Vagina (tissue), 2 donors: ENCODE measurements at regions not wholly inside any gene's neighbourhood (a gene's known extent, or its start where the extent isn't known, plus 50 kb on each side); places are given as distances from the start of the nearest gene placed in this dataset.

Experiments used
- DNase-seq, 2 donors: peaks; one replicate each; pipeline ENCODE4 v3.0.0-alpha.2; 2017; ENCODE audit errors: extremely low spot score in 2 of 2
- H3K27ac ChIP-seq: fragments of 200-600 bp; sonication (generic); one replicate; pipeline ENCODE4 v1.5.1; 2019
- H3K27me3 ChIP-seq: fragments of 200-600 bp; sonication (generic); one replicate; pipeline ENCODE4 v1.5.1; 2019
- H3K36me3 ChIP-seq, 2 donors: fragments of 200-600 bp; sonication (generic); one replicate each; pipeline ENCODE4 v1.5.1; 2017 to 2019
- H3K4me1 ChIP-seq: fragments of 200-600 bp; sonication (generic); one replicate; pipeline ENCODE4 v1.5.1; 2019
- H3K4me3 ChIP-seq, 2 donors: fragments of 200-600 bp; sonication (generic); 1 replicate in 1 of 2; 2 replicates in 1 of 2; pipeline ENCODE4 v1.5.1; 2016 to 2019
- H3K9me3 ChIP-seq: fragments of 200-600 bp; sonication (generic); one replicate; pipeline ENCODE4 v1.5.1; 2019
- POLR2A ChIP-seq, 2 donors: fragments of 450-650 bp; IDR thresholded peaks; one replicate each; pipeline ENCODE4 v1.6.1; 2017; ENCODE audit warnings: antibody characterized with exemption in 2 of 2, mild to moderate bottlenecking in 2 of 2, moderate library complexity in 2 of 2
- POLR2AphosphoS5 ChIP-seq, 2 donors: sonication (generic); formaldehyde crosslinking; IDR thresholded peaks; one replicate each; pipeline ENCODE4 v1.9.0; 2017; ENCODE audit warnings: antibody characterized with exemption in 2 of 2, mild to moderate bottlenecking in 2 of 2, low read depth in 1 of 2; ENCODE audit not compliant: insufficient read depth in 1 of 2
- intact Hi-C: fragments of 100-400 bp; cut with DNase I; formaldehyde crosslinking; loops from one replicate; pipeline ENCODE4 v1.15.1; 2023
- TF ChIP-seq, protein P1 (sequence below), 3 experiments: fragments of 450-650 bp in 2 of 3; fragments of 200-600 bp in 1 of 3; sonication (generic) in 1 of 3; IDR thresholded peaks; one replicate each; pipeline ENCODE4 v1.5.1; 2017 to 2019; ENCODE audit warnings: antibody characterized with exemption in 3 of 3, mild to moderate bottlenecking in 2 of 3, moderate library complexity in 2 of 3

DNA sequence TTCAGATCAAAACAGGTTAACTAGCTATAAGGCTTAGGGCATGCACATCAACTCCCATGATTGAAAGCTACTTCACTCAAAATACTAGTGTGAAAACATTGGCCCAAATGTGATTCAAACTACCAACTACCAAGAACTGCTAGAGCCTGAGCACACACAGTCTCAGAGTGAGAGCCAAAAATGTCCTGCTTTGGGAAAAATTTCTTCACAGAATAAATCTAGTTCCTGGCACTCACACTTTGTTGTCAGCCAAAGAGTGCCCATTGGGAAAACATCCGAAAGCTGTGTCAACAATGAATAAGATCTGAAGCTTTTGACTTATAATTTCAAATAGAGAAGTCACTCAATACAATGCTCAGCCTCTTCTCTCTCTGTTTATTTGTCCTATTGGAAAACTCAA lies 182.7 kb downstream of the LRATD1 start:
- intact Hi-C loops: loop anchor here (5.0 kb wide), 1 partner anchor 802 kb away; no protein-coding TSS in a partner anchor
- TF ChIP-seq POLR2AphosphoS5 (IDR thresholded peaks at IDR 0.05; ENCODE audit: insufficient read depth in 1 of 2, low read depth in 1 of 2): no peak
- TF ChIP-seq, protein P1, sequence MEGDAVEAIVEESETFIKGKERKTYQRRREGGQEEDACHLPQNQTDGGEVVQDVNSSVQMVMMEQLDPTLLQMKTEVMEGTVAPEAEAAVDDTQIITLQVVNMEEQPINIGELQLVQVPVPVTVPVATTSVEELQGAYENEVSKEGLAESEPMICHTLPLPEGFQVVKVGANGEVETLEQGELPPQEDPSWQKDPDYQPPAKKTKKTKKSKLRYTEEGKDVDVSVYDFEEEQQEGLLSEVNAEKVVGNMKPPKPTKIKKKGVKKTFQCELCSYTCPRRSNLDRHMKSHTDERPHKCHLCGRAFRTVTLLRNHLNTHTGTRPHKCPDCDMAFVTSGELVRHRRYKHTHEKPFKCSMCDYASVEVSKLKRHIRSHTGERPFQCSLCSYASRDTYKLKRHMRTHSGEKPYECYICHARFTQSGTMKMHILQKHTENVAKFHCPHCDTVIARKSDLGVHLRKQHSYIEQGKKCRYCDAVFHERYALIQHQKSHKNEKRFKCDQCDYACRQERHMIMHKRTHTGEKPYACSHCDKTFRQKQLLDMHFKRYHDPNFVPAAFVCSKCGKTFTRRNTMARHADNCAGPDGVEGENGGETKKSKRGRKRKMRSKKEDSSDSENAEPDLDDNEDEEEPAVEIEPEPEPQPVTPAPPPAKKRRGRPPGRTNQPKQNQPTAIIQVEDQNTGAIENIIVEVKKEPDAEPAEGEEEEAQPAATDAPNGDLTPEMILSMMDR (IDR thresholded peaks at IDR 0.05): no peak
- DNase-seq: no peak

DNA sequence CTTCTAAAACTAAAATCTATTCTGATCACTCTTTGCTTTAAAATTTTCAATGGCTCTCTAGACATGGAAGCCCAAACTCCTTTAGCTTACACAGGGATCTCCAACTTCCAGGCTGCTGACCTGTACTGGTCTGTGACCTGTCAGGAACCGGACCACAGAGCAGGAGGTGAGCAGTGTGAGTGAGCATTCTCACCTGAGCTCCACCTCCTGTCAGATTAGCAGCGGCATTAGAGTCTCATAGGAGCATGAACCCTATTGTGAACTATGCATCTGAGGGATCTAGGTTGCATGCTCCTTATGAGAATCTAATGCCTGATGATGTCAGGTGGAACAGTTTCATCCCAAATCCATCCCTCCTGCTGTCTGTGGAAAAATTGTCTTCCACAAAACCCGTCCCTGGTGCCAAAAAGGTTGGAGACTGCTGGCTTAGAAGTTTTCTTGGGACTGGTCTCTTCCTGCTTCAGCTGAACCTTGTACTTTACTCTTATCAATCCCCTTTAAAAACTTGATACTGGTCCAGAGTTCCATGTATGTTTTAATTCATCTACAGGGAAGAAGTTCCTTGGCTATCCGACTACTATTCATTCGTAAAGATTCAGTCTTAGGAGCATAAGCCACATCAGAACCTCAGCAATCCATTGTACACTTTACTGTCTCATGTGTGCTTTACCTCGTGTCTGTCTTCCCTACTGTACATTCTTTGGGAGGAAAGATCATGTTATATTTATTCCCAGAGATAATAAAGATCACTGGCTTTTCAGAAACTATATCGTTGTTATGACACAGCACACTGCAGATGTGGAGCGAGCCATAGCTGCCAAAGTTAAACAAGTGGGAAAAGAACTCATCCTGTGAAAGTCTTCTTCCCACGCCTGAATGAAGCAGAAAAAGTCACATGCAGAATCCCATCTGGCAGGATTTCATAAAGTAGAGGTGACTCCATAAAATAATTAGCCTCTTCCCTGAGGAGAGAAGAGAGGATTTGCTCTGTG lies 183.8 kb downstream of the LRATD1 start:
- intact Hi-C loops: loop anchor here (5.0 kb wide), 1 partner anchor 801 kb away; no protein-coding TSS in a partner anchor
- H3K36me3 ChIP-seq: no peaks in the 10 kb centered on the region
- no peak for TF ChIP-seq POLR2AphosphoS5 (IDR thresholded peaks at IDR 0.05; ENCODE audit: insufficient read depth in 1 of 2, low read depth in 1 of 2)
- TF ChIP-seq, protein P1 (IDR thresholded peaks at IDR 0.05): no peak
- TF ChIP-seq POLR2A (IDR thresholded peaks at IDR 0.05): no peak
- H3K27me3 ChIP-seq: no peaks in the 10 kb centered on the region
- no peaks in the 10 kb centered on the region for H3K4me1 ChIP-seq
- H3K4me3 ChIP-seq: no peak overlapping the region
- H3K27ac ChIP-seq: no peak overlapping the region
- DNase-seq: no peak
- no peaks in the 10 kb centered on the region for H3K9me3 ChIP-seq

More for the DNA sequence above, 182.7 kb downstream of the LRATD1 start:
- Histone ChIP-seq H3K27ac (no peak overlapping the region), H3K36me3 (no peaks in the 10 kb centered on the region), H3K4me1 (no peaks in the 10 kb centered on the region), H3K4me3 (no peak overlapping the region), H3K9me3 (no peaks in the 10 kb centered on the region), H3K27me3 (no peaks in the 10 kb centered on the region)

DNA sequence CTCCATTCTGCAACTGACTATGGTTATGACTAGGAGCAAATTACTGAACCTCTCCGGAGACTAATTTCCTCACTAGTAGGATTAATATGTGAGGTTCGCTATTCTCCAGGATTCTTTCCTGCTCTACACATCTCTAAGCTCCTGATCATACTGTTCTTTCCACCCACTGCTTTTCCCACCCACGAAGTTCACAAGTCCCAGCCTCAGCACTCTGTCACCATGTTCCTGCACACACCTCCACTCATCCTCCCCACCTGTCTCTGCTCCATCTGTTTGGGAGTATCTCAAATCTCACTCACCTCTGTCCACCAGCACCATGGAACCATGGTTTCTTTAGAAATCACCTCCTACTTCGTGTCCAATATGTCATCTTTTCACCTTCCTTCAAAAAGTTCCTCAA lies 185.3 kb downstream of the LRATD1 start:
- Histone ChIP-seq H3K27ac (no peak overlapping the region), H3K36me3 (no peaks in the 10 kb centered on the region), H3K27me3 (no peaks in the 10 kb centered on the region), H3K9me3 (no peaks in the 10 kb centered on the region), H3K4me3 (no peak overlapping the region), H3K4me1 (no peaks in the 10 kb centered on the region)
- intact Hi-C loops: loop anchor here (5.0 kb wide), 1 partner anchor 799 kb away; no protein-coding TSS in a partner anchor
- DNase-seq: no peak
- TF ChIP-seq POLR2A (IDR thresholded peaks at IDR 0.05) (no peak), POLR2AphosphoS5 (IDR thresholded peaks at IDR 0.05; ENCODE audit: insufficient read depth in 1 of 2, low read depth in 1 of 2) (no peak)
- TF ChIP-seq, protein P1 (IDR thresholded peaks at IDR 0.05): no peak

DNA sequence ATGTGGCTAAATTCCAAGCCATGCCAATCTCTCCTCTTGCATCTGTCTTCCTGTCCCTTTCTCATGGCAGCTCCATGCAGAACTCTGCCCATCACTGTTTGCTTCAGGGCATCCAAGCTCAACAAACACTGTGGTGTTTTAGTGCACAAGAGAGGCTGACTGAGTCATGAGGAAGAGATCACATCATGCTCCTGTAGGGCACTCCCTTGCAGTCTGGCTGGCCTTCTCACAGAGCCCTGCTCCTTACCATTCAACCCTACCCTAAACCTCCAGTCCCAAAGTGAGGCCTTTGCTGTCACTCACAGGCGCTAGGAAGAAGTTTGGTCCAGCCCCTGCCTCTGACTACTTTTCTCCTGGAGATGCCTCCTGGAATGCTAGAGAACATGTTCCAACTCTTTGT lies 194.0 kb downstream of the LRATD1 start:
- Histone ChIP-seq H3K9me3 (no peaks in the 10 kb centered on the region), H3K27ac (no peak overlapping the region), H3K4me1 (no peaks in the 10 kb centered on the region), H3K27me3 (no peaks in the 10 kb centered on the region), H3K4me3 (no peak overlapping the region), H3K36me3 (no peaks in the 10 kb centered on the region)
- intact Hi-C loops: no loop called here
- DNase-seq: no peak
- TF ChIP-seq, protein P1 (IDR thresholded peaks at IDR 0.05): no peak
- no peak for TF ChIP-seq POLR2A (IDR thresholded peaks at IDR 0.05)
- no peak for TF ChIP-seq POLR2AphosphoS5 (IDR thresholded peaks at IDR 0.05; ENCODE audit: insufficient read depth in 1 of 2, low read depth in 1 of 2)
